ENCODE measurements at regions not wholly inside any gene's neighbourhood (a gene's known extent, or its start where the extent isn't known, plus 50 kb on each side); places are given as distances from the start of the nearest gene placed in this dataset.

DNA sequence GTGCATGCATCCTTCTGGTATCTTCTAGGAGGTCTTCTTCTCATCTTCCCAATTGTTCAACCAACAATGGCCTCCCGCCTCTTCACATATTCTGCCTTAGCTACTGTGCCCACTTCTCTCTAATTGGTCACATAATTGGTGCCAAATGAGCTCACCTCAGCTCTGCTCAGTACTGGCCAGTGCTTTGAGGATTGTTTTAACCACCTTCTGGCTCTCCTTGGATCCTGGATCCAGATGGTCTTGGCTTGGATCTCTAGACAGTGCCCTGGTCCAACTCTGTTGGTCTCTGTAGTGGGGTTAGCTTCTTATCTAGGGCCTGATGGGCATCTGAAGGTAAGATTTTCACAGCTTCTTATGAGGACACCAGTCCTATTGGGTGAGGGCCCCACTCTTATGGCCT lies 820.8 kb downstream of the TYW1 start:
- no peaks in the 10 kb centered on the region; the same call in 1 of the 2 replicates for H3K9me3 ChIP-seq (ENCODE audit: insufficient read depth, low read depth, low read length)

DNA sequence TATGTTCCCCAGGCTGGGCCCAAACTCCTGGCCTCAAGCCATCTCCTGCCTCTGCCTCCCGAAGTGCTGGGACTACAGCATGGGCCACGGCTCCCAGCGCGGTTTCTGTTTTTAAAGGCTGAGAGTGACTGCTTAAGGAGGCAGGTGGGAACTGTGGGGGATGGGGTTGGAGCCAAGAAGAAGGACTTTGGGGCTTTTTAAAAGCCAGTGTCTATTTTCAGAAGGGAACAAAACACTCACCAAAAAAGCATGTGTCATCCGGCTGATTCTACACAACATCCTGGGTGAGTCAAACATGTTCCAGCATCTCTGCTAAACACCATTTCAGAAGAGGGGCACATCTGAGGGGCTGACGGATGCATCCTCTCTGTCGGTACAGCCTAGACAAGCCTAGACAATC lies 824.5 kb downstream of the TYW1 start:
- Histone ChIP-seq H3K4me3 (ENCODE audit: low read length, poor library complexity, severe bottlenecking) (no peak overlapping the region), H3K9me2 (replicated peaks; ENCODE audit: low read depth, low read length) (no peaks in the 10 kb centered on the region), H3K9me3 (ENCODE audit: insufficient read depth, low read depth, low read length) (no peaks in the 10 kb centered on the region; the same call in 1 of the 2 replicates), H3K4me2 (ENCODE audit: low read depth, low read length, poor library complexity, severe bottlenecking) (no peak overlapping the region), H3K36me3 (ENCODE audit: insufficient read depth, low read length) (no peaks in the 10 kb centered on the region), H4K20me1 (ENCODE audit: insufficient read depth, low read length, poor library complexity, severe bottlenecking) (no peaks in the 10 kb centered on the region), H3K9ac (ENCODE audit: low read depth, low read length, poor library complexity, severe bottlenecking) (no peak overlapping the region), H3K4me1 (ENCODE audit: insufficient read depth, low read length, poor library complexity, severe bottlenecking) (no peaks in the 10 kb centered on the region), H3F3A (ENCODE audit: low read depth) (no peaks in the 10 kb centered on the region), H3K27me3 (ENCODE audit: insufficient read depth, low read length, poor library complexity, severe bottlenecking) (no peaks in the 10 kb centered on the region), H2AFZ (ENCODE audit: low read length) (no peak overlapping the region), H3K79me2 (ENCODE audit: insufficient read depth, low read length) (no peaks in the 10 kb centered on the region)
- TF ChIP-seq EZH2phosphoT487 (IDR thresholded peaks at IDR 0.05; ENCODE audit: borderline replicate concordance): no peak
- TF ChIP-seq, protein P1, sequence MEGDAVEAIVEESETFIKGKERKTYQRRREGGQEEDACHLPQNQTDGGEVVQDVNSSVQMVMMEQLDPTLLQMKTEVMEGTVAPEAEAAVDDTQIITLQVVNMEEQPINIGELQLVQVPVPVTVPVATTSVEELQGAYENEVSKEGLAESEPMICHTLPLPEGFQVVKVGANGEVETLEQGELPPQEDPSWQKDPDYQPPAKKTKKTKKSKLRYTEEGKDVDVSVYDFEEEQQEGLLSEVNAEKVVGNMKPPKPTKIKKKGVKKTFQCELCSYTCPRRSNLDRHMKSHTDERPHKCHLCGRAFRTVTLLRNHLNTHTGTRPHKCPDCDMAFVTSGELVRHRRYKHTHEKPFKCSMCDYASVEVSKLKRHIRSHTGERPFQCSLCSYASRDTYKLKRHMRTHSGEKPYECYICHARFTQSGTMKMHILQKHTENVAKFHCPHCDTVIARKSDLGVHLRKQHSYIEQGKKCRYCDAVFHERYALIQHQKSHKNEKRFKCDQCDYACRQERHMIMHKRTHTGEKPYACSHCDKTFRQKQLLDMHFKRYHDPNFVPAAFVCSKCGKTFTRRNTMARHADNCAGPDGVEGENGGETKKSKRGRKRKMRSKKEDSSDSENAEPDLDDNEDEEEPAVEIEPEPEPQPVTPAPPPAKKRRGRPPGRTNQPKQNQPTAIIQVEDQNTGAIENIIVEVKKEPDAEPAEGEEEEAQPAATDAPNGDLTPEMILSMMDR (conservative IDR thresholded peaks at IDR 0.05; ENCODE audit: low read length): no peak

More for the DNA sequence above, 820.8 kb downstream of the TYW1 start:
- H4K20me1 ChIP-seq (ENCODE audit: insufficient read depth, low read length, poor library complexity, severe bottlenecking): no peaks in the 10 kb centered on the region
- H3K9me2 ChIP-seq (replicated peaks; ENCODE audit: low read depth, low read length): no peaks in the 10 kb centered on the region
- H3K4me1 ChIP-seq (ENCODE audit: insufficient read depth, low read length, poor library complexity, severe bottlenecking): no peaks in the 10 kb centered on the region
- H3K27me3 ChIP-seq (ENCODE audit: insufficient read depth, low read length, poor library complexity, severe bottlenecking): no peaks in the 10 kb centered on the region
- no peak overlapping the region for H2AFZ ChIP-seq (ENCODE audit: low read length)
- H3F3A ChIP-seq (ENCODE audit: low read depth): no peaks in the 10 kb centered on the region
- H3K4me2 ChIP-seq (ENCODE audit: low read depth, low read length, poor library complexity, severe bottlenecking): no peak overlapping the region
- no peaks in the 10 kb centered on the region for H3K79me2 ChIP-seq (ENCODE audit: insufficient read depth, low read length)
- H3K4me3 ChIP-seq (ENCODE audit: low read length, poor library complexity, severe bottlenecking): no peak overlapping the region
- H3K9ac ChIP-seq (ENCODE audit: low read depth, low read length, poor library complexity, severe bottlenecking): no peak overlapping the region
- TF ChIP-seq EZH2phosphoT487 (IDR thresholded peaks at IDR 0.05; ENCODE audit: borderline replicate concordance): no peak
- TF ChIP-seq, protein P1 (conservative IDR thresholded peaks at IDR 0.05; ENCODE audit: low read length): no peak
- no peaks in the 10 kb centered on the region for H3K36me3 ChIP-seq (ENCODE audit: insufficient read depth, low read length)

DNA sequence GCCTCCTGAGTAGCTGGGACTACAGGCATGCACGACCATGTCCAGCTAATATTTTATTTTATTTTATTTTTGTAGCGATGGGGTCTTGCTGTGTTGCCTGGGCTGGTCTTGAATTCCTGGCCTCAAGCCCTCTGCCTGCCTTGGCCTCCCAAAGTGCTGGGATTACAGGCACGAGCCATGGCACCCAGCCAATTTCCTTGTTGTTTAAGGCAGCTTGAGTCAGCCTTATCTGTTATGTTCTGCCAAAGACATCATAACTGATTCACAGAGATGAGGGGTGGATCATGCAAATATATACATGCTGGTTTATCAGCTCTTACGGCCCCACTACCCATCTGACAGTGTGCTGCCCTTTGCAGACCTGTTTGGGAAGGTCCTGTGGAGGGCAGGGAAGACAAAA lies 826.7 kb downstream of the TYW1 start:
- Histone ChIP-seq H3K9ac (ENCODE audit: low read depth, low read length, poor library complexity, severe bottlenecking) (no peak overlapping the region), H3K27me3 (ENCODE audit: insufficient read depth, low read length, poor library complexity, severe bottlenecking) (no peaks in the 10 kb centered on the region), H3K4me2 (ENCODE audit: low read depth, low read length, poor library complexity, severe bottlenecking) (no peak overlapping the region), H3K9me2 (replicated peaks; ENCODE audit: low read depth, low read length) (no peaks in the 10 kb centered on the region), H3K9me3 (ENCODE audit: insufficient read depth, low read depth, low read length) (peaks cover 5% of the 10 kb centered on the region; the same call in 1 of the 2 replicates), H3K36me3 (ENCODE audit: insufficient read depth, low read length) (no peaks in the 10 kb centered on the region), H2AFZ (ENCODE audit: low read length) (no peak overlapping the region), H3K4me3 (ENCODE audit: low read length, poor library complexity, severe bottlenecking) (no peak overlapping the region), H4K20me1 (ENCODE audit: insufficient read depth, low read length, poor library complexity, severe bottlenecking) (no peaks in the 10 kb centered on the region), H3K79me2 (ENCODE audit: insufficient read depth, low read length) (no peaks in the 10 kb centered on the region), H3K4me1 (ENCODE audit: insufficient read depth, low read length, poor library complexity, severe bottlenecking) (no peaks in the 10 kb centered on the region), H3F3A (ENCODE audit: low read depth) (no peaks in the 10 kb centered on the region)
- TF ChIP-seq, protein P1 (conservative IDR thresholded peaks at IDR 0.05; ENCODE audit: low read length): no peak
- no peak for TF ChIP-seq EZH2phosphoT487 (IDR thresholded peaks at IDR 0.05; ENCODE audit: borderline replicate concordance)
